HCT116 (cell line): ENCODE measurements at regions not wholly inside any gene's neighbourhood (a gene's known extent, or its start where the extent isn't known, plus 50 kb on each side); places are given as distances from the start of the nearest gene placed in this dataset.

ENCODE experiments used
- ATAC-seq: fragments of 200-7000 bp; cut with Tn5 transposase; 2 replicates; pipeline ENCODE4 v1.9.1; 2020; ENCODE audit warnings: mild to moderate bottlenecking, moderate library complexity
- BruUV-seq: library from RNA; stranded (reverse); fragments of 400-500 nt; replicated peaks from 2 replicates; lab custom pipeline; 2021; lab: Mats Ljungman, UMichigan
- CTCF ChIA-PET: fragments of 300-600 bp; sonication (Branson Sonifier 250); formaldehyde crosslinking; loops from one replicate; lab custom pipeline; 2021; ENCODE audit warnings: antibody characterized with exemption; lab: Charles Lee
- POLR2A ChIA-PET: fragments of 300-600, 350-600 bp; sonication (Branson Sonifier 250); formaldehyde crosslinking; loops from one replicate; lab custom pipeline; 2021; ENCODE audit warnings: antibody characterized with exemption; lab: Charles Lee
- RAD21 ChIA-PET, 2 experiments: fragments of 300-600 bp; sonication (Branson Sonifier 250); formaldehyde crosslinking; loops; one replicate each; lab custom pipeline; 2023; ENCODE audit warnings: low total read pairs in 2 of 2; ENCODE audit not compliant: uncharacterized antibody in 2 of 2, unreplicated experiment in 2 of 2, low non-redundant PET in 1 of 2; lab: Charles Lee
- DNase-seq: peaks from one replicate; pipeline ENCODE4 v3.0.0-alpha.2; 2010; ENCODE audit warnings: low read depth, low spot score
- H2AFZ ChIP-seq: fragments of 200-600 bp; shearing (Covaris generic), sonication (generic); 2 replicates; pipeline ENCODE4 v1.6.1; 2017; ENCODE audit warnings: low read depth, mixed run types, mixed read lengths, antibody characterized with exemption, low read length; ENCODE audit not compliant: poor library complexity, severe bottlenecking
- H3K27ac ChIP-seq: 2 replicates; pipeline ENCODE4 v1.5.1; 2012; ENCODE audit warnings: low read depth, low read length
- H3K27me3 ChIP-seq: fragments of 200-600 bp; sonication (generic); 2 replicates; pipeline ENCODE4 v1.6.1; 2016; ENCODE audit warnings: mixed run types, low read length, mixed read lengths; ENCODE audit not compliant: insufficient read depth
- H3K36me3 ChIP-seq, 2 experiments: fragments of 200-500 bp in 1 of 2; fragments of 200-600 bp in 1 of 2; sonication (Bioruptor generic) in 1 of 2; sonication (generic) in 1 of 2; 2 replicates each; pipeline versions ENCODE4 v1.5.1 to v1.6.1; 2014 to 2016; ENCODE audit warnings: low read length in 2 of 2, inconsistent platforms in 1 of 2, mixed read lengths in 1 of 2, mixed run types in 1 of 2; ENCODE audit not compliant: insufficient read depth in 2 of 2, control insufficient read depth in 1 of 2
- H3K4me1 ChIP-seq, 2 experiments: fragments of 200-600 bp in 1 of 2; sonication (generic) in 1 of 2; 2 replicates each; pipeline versions ENCODE4 v1.5.1 to v1.6.1; 2012 to 2017; ENCODE audit warnings: low read length in 2 of 2, inconsistent platforms in 1 of 2, mild to moderate bottlenecking in 1 of 2, mixed read lengths in 1 of 2, mixed run types in 1 of 2, moderate library complexity in 1 of 2; ENCODE audit not compliant: insufficient read depth in 2 of 2, control insufficient read depth in 1 of 2
- H3K4me2 ChIP-seq: fragments of 200-600 bp; sonication (generic); 2 replicates; pipeline ENCODE4 v1.6.1; 2017; ENCODE audit warnings: mixed run types, low read length, mixed read lengths
- H3K4me3 ChIP-seq, 2 experiments: fragments of 200-600 bp in 1 of 2; sonication (generic) in 1 of 2; replicated peaks in 1 of 2; 2 replicates each; pipeline ENCODE4 v1.5.1; 2011 to 2016; ENCODE audit warnings: low read length in 2 of 2, control low read depth in 1 of 2, low read depth in 1 of 2, mild to moderate bottlenecking in 1 of 2, mixed read lengths in 1 of 2, mixed run types in 1 of 2
- H3K79me2 ChIP-seq: fragments of 200-600 bp; sonication (generic); 2 replicates; pipeline ENCODE4 v1.6.1; 2017; ENCODE audit warnings: mild to moderate bottlenecking, mixed run types, low read length, moderate library complexity, mixed read lengths; ENCODE audit not compliant: insufficient read depth
- H3K9ac ChIP-seq: fragments of 200-600 bp; sonication (generic); 2 replicates; pipeline ENCODE4 v1.6.1; 2016; ENCODE audit warnings: low read length, mixed read lengths
- H3K9me2 ChIP-seq: fragments of 200-600 bp; sonication (generic), shearing (Covaris generic); 2 replicates; pipeline ENCODE4 v1.6.1; 2017; ENCODE audit warnings: mixed run types, mild to moderate bottlenecking, moderate library complexity; ENCODE audit not compliant: insufficient read depth
- H3K9me3 ChIP-seq, 2 experiments: fragments of 200-500 bp in 1 of 2; fragments of 200-600 bp in 1 of 2; sonication (Bioruptor generic) in 1 of 2; sonication (generic) in 1 of 2; 2 replicates each; pipeline ENCODE4 v1.6.1; 2014 to 2017; ENCODE audit warnings: low read length in 2 of 2, mixed read lengths in 2 of 2, inconsistent platforms in 1 of 2, low read depth in 1 of 2, mild to moderate bottlenecking in 1 of 2, mixed run types in 1 of 2, moderate library complexity in 1 of 2; ENCODE audit not compliant: control insufficient read depth in 1 of 2, insufficient read depth in 1 of 2
- H4K20me1 ChIP-seq: fragments of 200-600 bp; sonication (generic), shearing (Covaris generic); 2 replicates; pipeline ENCODE4 v1.6.1; 2017; ENCODE audit warnings: mixed run types, mild to moderate bottlenecking, moderate library complexity; ENCODE audit not compliant: insufficient read depth
- CEBPB ChIP-seq: IDR thresholded peaks from 2 replicates; pipeline ENCODE4 v1.6.1; 2012; ENCODE audit warnings: low read depth
- EGR1 ChIP-seq: IDR thresholded peaks from 2 replicates; pipeline ENCODE4 v1.6.1; 2012; ENCODE audit warnings: low read depth
- ELF1 ChIP-seq: IDR thresholded peaks from 2 replicates; pipeline ENCODE4 v1.6.1; 2012; ENCODE audit warnings: low read depth, borderline replicate concordance
- EZH2 ChIP-seq: fragments of 200-600 bp; sonication (generic); IDR thresholded peaks from 2 replicates; pipeline ENCODE4 v1.6.1; 2017; ENCODE audit warnings: antibody characterized with exemption, mixed run types
- EZH2phosphoT487 ChIP-seq: fragments of 200-600 bp; IDR thresholded peaks from 2 replicates; pipeline ENCODE4 v1.6.1; 2018; ENCODE audit warnings: antibody characterized with exemption, borderline replicate concordance
- FOSL1 ChIP-seq: IDR thresholded peaks from 2 replicates; pipeline ENCODE4 v1.6.1; 2012; ENCODE audit warnings: low read depth
- JUND ChIP-seq: IDR thresholded peaks from 2 replicates; pipeline ENCODE4 v1.6.1; 2012
- POLR2A ChIP-seq: IDR thresholded peaks from 2 replicates; pipeline ENCODE4 v1.7.0; 2011; ENCODE audit warnings: borderline replicate concordance; ENCODE audit not compliant: insufficient read depth, insufficient read length; ENCODE audit errors: extremely low read depth
- POLR2AphosphoS5 ChIP-seq: IDR thresholded peaks from 2 replicates; pipeline ENCODE4 v1.6.1; 2011; ENCODE audit warnings: mild to moderate bottlenecking, low read depth, low read length, moderate library complexity
- SIN3A ChIP-seq: IDR thresholded peaks from 2 replicates; pipeline ENCODE4 v1.6.1; 2012; ENCODE audit warnings: low read depth
- SP1 ChIP-seq: IDR thresholded peaks from 2 replicates; pipeline ENCODE4 v1.6.1; 2012; ENCODE audit warnings: low read depth
- SRF ChIP-seq: IDR thresholded peaks from 2 replicates; pipeline ENCODE4 v1.6.1; 2012; ENCODE audit warnings: low read depth
- TCF7L2 ChIP-seq: IDR thresholded peaks from 2 replicates; pipeline ENCODE4 v1.7.0; 2011; ENCODE audit warnings: borderline replicate concordance, inconsistent platforms; ENCODE audit not compliant: insufficient read depth, insufficient read length; ENCODE audit errors: extremely low read depth
- ZNF274 ChIP-seq: fragments of 200-500 bp; sonication (Bioruptor generic); IDR thresholded peaks from 2 replicates; pipeline ENCODE4 v1.6.1; 2014; ENCODE audit warnings: mild to moderate bottlenecking, low read depth, low read length, inconsistent platforms
- intact Hi-C: fragments of 100-400 bp; cut with micrococcal nuclease; formaldehyde crosslinking; loops from 2 replicates; pipeline ENCODE4 v1.10.0; 2022
- TF ChIP-seq, protein P1 (sequence below): IDR thresholded peaks from 2 replicates; pipeline ENCODE4 v1.6.1; 2012
- TF ChIP-seq, protein P2 (sequence below): IDR thresholded peaks from 2 replicates; pipeline ENCODE4 v1.6.1; 2011; ENCODE audit warnings: mild to moderate bottlenecking, low read length, moderate library complexity; ENCODE audit not compliant: insufficient replicate concordance; ENCODE audit errors: extremely low read depth

- DNase-seq: no peak
- Histone ChIP-seq H3K4me2 (no peak overlapping the region), H3K9ac (no peak overlapping the region), H3K27me3 (no peaks in the 10 kb centered on the region), H3K9me2 (no peaks in the 10 kb centered on the region), H3K79me2 (no peaks in the 10 kb centered on the region), H3K4me3 (no peak overlapping the region), H3K36me3 (no peaks in the 10 kb centered on the region), H3K27ac (no peak overlapping the region), H4K20me1 (no peaks in the 10 kb centered on the region), H2AFZ (no peak overlapping the region), H3K9me3 (no peaks in the 10 kb centered on the region), H3K4me1 (peaks cover 25 to 61% of the 10 kb centered on the region in 2 experiments)
- ChIA-PET POLR2A (no interaction called here), RAD21 (no interaction called here), CTCF (no interaction called here)
- BruUV-seq: no TSS peak
- intact Hi-C loops: no loop called here
- ATAC-seq: no peak
- TF ChIP-seq TCF7L2 (no peak), SP1 (no peak), EZH2phosphoT487 (no peak), POLR2AphosphoS5 (no peak), ZNF274 (no peak), CEBPB (no peak), JUND (no peak), SIN3A (no peak), FOSL1 (no peak), EZH2 (no peak), ELF1 (no peak), SRF (no peak), EGR1 (no peak), POLR2A (no peak)
- TF ChIP-seq, protein P1, sequence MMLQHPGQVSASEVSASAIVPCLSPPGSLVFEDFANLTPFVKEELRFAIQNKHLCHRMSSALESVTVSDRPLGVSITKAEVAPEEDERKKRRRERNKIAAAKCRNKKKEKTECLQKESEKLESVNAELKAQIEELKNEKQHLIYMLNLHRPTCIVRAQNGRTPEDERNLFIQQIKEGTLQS: no peak
- TF ChIP-seq, protein P2, sequence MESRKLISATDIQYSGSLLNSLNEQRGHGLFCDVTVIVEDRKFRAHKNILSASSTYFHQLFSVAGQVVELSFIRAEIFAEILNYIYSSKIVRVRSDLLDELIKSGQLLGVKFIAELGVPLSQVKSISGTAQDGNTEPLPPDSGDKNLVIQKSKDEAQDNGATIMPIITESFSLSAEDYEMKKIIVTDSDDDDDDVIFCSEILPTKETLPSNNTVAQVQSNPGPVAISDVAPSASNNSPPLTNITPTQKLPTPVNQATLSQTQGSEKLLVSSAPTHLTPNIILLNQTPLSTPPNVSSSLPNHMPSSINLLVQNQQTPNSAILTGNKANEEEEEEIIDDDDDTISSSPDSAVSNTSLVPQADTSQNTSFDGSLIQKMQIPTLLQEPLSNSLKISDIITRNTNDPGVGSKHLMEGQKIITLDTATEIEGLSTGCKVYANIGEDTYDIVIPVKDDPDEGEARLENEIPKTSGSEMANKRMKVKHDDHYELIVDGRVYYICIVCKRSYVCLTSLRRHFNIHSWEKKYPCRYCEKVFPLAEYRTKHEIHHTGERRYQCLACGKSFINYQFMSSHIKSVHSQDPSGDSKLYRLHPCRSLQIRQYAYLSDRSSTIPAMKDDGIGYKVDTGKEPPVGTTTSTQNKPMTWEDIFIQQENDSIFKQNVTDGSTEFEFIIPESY: no peak
These were observed 163.1 kb downstream of the PHLDA1 start for GRCh38 chr12:75868501-75868900.
